GM12872 (cell line): ENCODE measurements at regions not wholly inside any gene's neighbourhood (a gene's known extent, or its start where the extent isn't known, plus 50 kb on each side); places are given as distances from the start of the nearest gene placed in this dataset.

Experiments used
- TF ChIP-seq, protein P1 (sequence below): IDR thresholded peaks from 3 replicates; pipeline ENCODE4 v1.5.1; 2011; ENCODE audit warnings: low read depth, mild to moderate bottlenecking, low read length, moderate library complexity; ENCODE audit not compliant: insufficient read depth

GRCh38 chr19:31497709-31498108 lies 148.5 kb upstream of the TSHZ3 start:
- TF ChIP-seq, protein P1, sequence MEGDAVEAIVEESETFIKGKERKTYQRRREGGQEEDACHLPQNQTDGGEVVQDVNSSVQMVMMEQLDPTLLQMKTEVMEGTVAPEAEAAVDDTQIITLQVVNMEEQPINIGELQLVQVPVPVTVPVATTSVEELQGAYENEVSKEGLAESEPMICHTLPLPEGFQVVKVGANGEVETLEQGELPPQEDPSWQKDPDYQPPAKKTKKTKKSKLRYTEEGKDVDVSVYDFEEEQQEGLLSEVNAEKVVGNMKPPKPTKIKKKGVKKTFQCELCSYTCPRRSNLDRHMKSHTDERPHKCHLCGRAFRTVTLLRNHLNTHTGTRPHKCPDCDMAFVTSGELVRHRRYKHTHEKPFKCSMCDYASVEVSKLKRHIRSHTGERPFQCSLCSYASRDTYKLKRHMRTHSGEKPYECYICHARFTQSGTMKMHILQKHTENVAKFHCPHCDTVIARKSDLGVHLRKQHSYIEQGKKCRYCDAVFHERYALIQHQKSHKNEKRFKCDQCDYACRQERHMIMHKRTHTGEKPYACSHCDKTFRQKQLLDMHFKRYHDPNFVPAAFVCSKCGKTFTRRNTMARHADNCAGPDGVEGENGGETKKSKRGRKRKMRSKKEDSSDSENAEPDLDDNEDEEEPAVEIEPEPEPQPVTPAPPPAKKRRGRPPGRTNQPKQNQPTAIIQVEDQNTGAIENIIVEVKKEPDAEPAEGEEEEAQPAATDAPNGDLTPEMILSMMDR, result no peak

DNA sequence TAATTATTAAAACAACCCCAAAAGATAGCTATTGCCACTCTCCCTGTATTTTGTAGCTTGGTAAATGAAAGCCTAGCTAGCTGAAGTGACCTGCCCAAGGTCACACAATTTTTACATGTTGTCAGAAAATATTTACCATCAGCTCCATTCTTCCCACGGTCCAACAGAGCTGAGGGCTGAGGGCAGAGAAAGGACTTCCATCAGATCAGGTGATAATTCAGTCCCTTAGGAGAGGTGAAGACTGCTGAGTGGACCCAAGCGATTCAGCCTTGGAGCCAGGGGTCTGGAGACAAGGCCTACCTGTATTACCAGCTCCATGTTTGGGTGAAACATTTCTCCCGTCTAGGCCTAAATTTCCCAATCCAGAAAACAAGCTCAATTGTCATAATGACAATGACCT lies 149.5 kb upstream of the TSHZ3 start:
- TF ChIP-seq, protein P1, result no peak

- TF ChIP-seq, protein P1, result no peak
Measured at GRCh38 chr19:31499281-31500196, 150.3 kb upstream of the TSHZ3 start.

- TF ChIP-seq, protein P1, result no peak
Measured at GRCh38 chr19:31500197-31500830, 151.1 kb upstream of the TSHZ3 start.

GRCh38 chr19:31500946-31501345 lies 151.7 kb upstream of the TSHZ3 start:
- TF ChIP-seq, protein P1, result no peak

DNA sequence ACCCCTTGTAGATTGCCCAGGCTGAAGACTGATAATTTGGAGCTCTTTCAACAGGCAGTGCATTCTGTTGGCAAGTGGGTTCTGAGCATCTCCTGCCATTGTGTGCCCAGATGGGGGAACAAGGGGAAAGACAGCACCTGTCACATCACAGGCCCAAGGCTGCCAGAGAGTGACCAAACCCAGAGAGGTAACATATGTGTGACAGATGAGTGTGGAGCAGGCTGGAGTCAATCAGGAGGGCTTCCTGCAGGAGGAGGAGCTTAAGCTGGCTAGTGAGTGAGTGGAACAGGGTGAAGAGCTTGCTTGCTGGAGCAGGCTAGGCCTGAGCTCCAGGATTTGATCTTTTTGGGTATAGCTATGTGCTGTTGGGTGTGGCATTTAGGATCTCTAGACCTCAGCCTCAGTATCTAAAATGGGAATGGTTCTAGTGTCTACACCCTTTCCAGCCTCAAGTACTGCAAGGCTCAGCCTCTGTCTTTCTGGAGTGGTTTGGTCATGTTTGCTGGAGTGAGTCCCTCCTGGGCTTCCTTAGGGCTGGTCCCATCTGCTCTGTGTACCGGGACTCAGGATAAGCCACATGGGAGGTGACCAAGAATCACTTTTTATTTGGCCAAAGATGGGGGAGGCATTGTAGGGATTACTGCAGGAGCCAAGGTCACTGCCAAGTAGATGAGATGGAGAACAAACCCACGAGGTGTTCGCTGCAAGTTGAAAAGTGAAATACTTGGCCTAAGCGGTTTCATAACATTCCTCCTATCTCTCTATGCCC lies 152.4 kb upstream of the TSHZ3 start:
- TF ChIP-seq, protein P1, result no peak
